ENCODE measurements at regions not wholly inside any gene's neighbourhood (a gene's known extent, or its start where the extent isn't known, plus 50 kb on each side); places are given as distances from the start of the nearest gene placed in this dataset.

DNA sequence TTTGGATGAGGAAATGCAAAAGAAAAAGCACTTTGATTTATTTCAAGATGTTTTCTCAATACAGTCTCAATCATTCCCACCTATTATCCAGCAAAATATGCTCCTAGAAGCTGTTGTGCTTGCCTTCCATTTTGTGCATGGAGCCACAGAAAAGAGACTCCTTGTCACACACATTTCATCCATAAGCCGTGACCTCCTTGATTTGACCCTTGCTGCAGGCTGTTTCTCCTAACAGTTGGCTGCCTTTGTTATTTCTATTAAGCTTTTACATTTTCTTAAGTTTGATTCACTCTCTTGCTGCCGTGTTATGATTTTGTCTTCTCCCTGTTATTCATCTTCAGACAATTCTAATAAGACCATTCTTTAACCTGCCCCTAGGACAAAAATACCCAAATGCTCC, 124.2 kb upstream of the PLAAT1 start:
- H3K4me1 ChIP-seq, result no peaks in the 10 kb centered on the region
- intact Hi-C loops (cut with DNase I), result no loop called here
- no peaks in the 10 kb centered on the region for H3K27me3 ChIP-seq
- TF ChIP-seq, protein P1, sequence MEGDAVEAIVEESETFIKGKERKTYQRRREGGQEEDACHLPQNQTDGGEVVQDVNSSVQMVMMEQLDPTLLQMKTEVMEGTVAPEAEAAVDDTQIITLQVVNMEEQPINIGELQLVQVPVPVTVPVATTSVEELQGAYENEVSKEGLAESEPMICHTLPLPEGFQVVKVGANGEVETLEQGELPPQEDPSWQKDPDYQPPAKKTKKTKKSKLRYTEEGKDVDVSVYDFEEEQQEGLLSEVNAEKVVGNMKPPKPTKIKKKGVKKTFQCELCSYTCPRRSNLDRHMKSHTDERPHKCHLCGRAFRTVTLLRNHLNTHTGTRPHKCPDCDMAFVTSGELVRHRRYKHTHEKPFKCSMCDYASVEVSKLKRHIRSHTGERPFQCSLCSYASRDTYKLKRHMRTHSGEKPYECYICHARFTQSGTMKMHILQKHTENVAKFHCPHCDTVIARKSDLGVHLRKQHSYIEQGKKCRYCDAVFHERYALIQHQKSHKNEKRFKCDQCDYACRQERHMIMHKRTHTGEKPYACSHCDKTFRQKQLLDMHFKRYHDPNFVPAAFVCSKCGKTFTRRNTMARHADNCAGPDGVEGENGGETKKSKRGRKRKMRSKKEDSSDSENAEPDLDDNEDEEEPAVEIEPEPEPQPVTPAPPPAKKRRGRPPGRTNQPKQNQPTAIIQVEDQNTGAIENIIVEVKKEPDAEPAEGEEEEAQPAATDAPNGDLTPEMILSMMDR (IDR thresholded peaks at IDR 0.05), result no peak
- H3K27ac ChIP-seq, result no peak overlapping the region
- H3K9me3 ChIP-seq, result no peaks in the 10 kb centered on the region
- no peak for DNase-seq (ENCODE audit: low spot score in 2 of 2)
- H3K4me3 ChIP-seq, result no peak overlapping the region
- H3K36me3 ChIP-seq, result no peaks in the 10 kb centered on the region

DNA sequence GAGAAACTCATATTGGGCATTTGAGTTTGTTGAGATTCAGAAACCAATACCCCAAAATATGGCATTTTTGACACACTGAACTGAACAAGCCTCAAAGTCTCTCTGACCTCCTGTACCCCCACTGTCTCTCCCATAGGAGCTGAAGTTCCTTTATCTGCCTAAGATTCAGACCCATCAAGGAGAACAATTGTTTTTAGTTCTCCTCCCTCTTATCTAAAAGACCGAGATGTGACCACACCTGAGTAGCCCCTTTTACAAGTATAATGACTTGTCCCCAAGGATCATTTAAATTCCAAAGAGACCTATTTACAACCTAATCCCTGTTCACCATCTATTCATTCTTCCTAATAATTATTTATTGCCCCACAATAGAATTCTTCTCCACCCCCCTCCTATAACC, 122.1 kb upstream of the PLAAT1 start:
- intact Hi-C loops (cut with DNase I), result no loop called here
- no peak for DNase-seq (ENCODE audit: low spot score in 2 of 2)
- TF ChIP-seq, protein P1 (IDR thresholded peaks at IDR 0.05), result no peak
- H3K27ac ChIP-seq, result no peak overlapping the region
- no peaks in the 10 kb centered on the region for H3K9me3 ChIP-seq
- no peaks in the 10 kb centered on the region for H3K36me3 ChIP-seq
- H3K4me1 ChIP-seq, result no peaks in the 10 kb centered on the region
- H3K4me3 ChIP-seq, result no peak overlapping the region
- no peaks in the 10 kb centered on the region for H3K27me3 ChIP-seq

GRCh38 chr3:193119926-193120325, 121.1 kb upstream of the PLAAT1 start:
- Histone ChIP-seq H3K4me1 (no peaks in the 10 kb centered on the region), H3K4me3 (no peak overlapping the region), H3K36me3 (no peaks in the 10 kb centered on the region), H3K9me3 (no peaks in the 10 kb centered on the region), H3K27me3 (no peaks in the 10 kb centered on the region), H3K27ac (no peak overlapping the region)
- intact Hi-C loops (cut with DNase I), result no loop called here
- no peak for DNase-seq (ENCODE audit: low spot score in 2 of 2)
- TF ChIP-seq, protein P1 (IDR thresholded peaks at IDR 0.05), result no peak

DNA sequence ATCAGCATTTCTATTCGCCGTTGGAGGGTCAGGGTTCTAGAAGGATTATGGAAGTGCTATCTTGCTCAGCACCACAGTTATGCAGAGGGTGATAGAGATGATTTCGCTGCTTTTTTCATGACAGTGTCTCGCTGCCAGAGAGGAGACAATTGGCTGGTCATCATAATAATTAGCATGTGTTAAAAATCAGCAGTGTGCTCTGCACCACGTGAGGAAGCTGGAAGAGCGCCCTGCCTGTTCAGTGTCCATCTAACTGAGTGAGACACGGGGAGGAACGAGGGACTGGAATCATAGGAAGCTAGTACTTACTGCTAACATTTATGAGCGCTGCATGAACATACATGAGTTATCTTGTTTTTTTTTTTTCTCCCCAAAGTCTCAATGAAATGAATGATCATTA, 116.2 kb upstream of the PLAAT1 start:
- no peaks in the 10 kb centered on the region for H3K36me3 ChIP-seq
- H3K4me1 ChIP-seq, result no peaks in the 10 kb centered on the region
- no peak overlapping the region for H3K27ac ChIP-seq
- H3K4me3 ChIP-seq, result no peak overlapping the region
- TF ChIP-seq, protein P1 (IDR thresholded peaks at IDR 0.05), result no peak
- DNase-seq (ENCODE audit: low spot score in 2 of 2), result no peak
- intact Hi-C loops (cut with DNase I), result no loop called here
- H3K9me3 ChIP-seq, result no peaks in the 10 kb centered on the region
- no peaks in the 10 kb centered on the region for H3K27me3 ChIP-seq

DNA sequence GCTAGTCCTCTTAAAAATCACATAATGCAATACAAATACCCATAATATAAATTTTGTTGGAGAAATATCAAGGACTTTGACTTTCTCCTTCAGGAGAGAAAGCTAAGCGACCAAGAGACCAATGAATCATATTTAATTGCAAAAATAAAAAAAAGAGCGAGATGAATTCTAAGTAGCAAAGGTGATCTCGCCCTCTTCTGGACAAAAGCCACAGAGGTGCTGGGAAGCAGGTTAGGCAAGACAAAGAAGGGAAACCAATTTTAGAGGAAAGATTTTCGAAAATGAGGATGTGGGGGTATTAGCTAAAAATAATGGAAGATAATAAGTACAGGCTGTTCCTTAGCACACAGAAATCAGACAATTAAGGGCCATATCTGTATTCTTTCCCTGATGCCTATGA, 111.4 kb upstream of the PLAAT1 start:
- no peaks in the 10 kb centered on the region for H3K4me1 ChIP-seq
- no peaks in the 10 kb centered on the region for H3K9me3 ChIP-seq
- H3K27me3 ChIP-seq, result no peaks in the 10 kb centered on the region
- no peak overlapping the region for H3K4me3 ChIP-seq
- TF ChIP-seq, protein P1 (IDR thresholded peaks at IDR 0.05), result no peak
- no peak for DNase-seq (ENCODE audit: low spot score in 2 of 2)
- no peaks in the 10 kb centered on the region for H3K36me3 ChIP-seq
- no peak overlapping the region for H3K27ac ChIP-seq
- intact Hi-C loops (cut with DNase I), result no loop called here

DNA sequence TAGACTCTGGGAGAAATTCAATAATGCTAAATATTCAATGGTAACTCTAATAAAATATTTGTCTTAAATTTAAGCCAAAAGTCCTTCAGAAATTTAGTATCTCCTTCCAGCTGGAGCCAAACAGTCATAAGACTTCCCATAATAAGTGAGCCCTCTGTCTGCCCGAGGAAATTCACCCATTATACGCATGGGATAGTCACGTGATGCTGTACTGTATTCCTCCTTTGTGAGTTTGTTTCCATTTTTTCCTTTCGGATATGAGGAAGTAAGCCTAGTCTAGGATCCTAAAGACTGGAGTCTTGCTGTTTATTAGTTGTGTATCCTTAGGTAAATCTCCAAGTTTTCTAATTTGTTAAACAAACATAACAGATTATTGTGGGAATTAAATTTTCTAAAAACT, 110.4 kb upstream of the PLAAT1 start:
- Histone ChIP-seq H3K36me3 (no peaks in the 10 kb centered on the region), H3K9me3 (no peaks in the 10 kb centered on the region), H3K27ac (no peak overlapping the region), H3K4me3 (no peak overlapping the region), H3K27me3 (no peaks in the 10 kb centered on the region), H3K4me1 (no peaks in the 10 kb centered on the region)
- no peak for DNase-seq (ENCODE audit: low spot score in 2 of 2)
- TF ChIP-seq, protein P1 (IDR thresholded peaks at IDR 0.05), result no peak
- intact Hi-C loops (cut with DNase I), result no loop called here

All from ascending aorta (tissue), 2 donors.